ENCODE measurements at regions not wholly inside any gene's neighbourhood (a gene's known extent, or its start where the extent isn't known, plus 50 kb on each side); places are given as distances from the start of the nearest gene placed in this dataset.
A peak's percentile ranks its signal among the peaks of the same experiment; 100 is the strongest.

GRCh38 chrX:104310657-104311254 is 56.0 kb upstream of the ESX1 start:
- DNase-seq (ENCODE audit: extremely low spot score) = no peak
- Histone ChIP-seq H3K4me1 (ENCODE audit: insufficient read depth) (no peaks in the 10 kb centered on the region), H3K27ac (ENCODE audit: low read depth) (no peak overlapping the region), H3K4me3 (ENCODE audit: low read depth, low read length) (no peak overlapping the region), H3K36me3 (ENCODE audit: insufficient read depth) (no peaks in the 10 kb centered on the region)
- 70% methylated on average over 2 of the region's 2 CpGs for WGBS

- no peak overlapping the region for H3K27ac ChIP-seq (ENCODE audit: low read depth)
These were observed 55.4 kb upstream of the ESX1 start for GRCh38 chrX:104310090-104310489.

GRCh38 chrX:104309169-104309568 is 54.4 kb upstream of the ESX1 start:
- Histone ChIP-seq H3K4me1 (ENCODE audit: insufficient read depth) (no peaks in the 10 kb centered on the region), H3K4me3 (ENCODE audit: low read depth, low read length) (no peak overlapping the region), H3K36me3 (ENCODE audit: insufficient read depth) (no peaks in the 10 kb centered on the region), H3K27ac (ENCODE audit: low read depth) (no peak overlapping the region)
- DNase-seq (ENCODE audit: extremely low spot score) = no peak
- WGBS = 92% methylated on average over 5 of the region's 5 CpGs

More at GRCh38 chrX:104310090-104310489, 55.4 kb upstream of the ESX1 start:
- DNase-seq (ENCODE audit: extremely low spot score) = peak; percentile 1
- no peaks in the 10 kb centered on the region for H3K4me1 ChIP-seq (ENCODE audit: insufficient read depth)
- WGBS = 15% methylated on average over 12 of the region's 12 CpGs
- H3K36me3 ChIP-seq (ENCODE audit: insufficient read depth) = no peaks in the 10 kb centered on the region
- no peak overlapping the region for H3K4me3 ChIP-seq (ENCODE audit: low read depth, low read length)

GRCh38 chrX:104307341-104307740 is 52.6 kb upstream of the ESX1 start:
- no peak overlapping the region for H3K27ac ChIP-seq (ENCODE audit: low read depth)
- 59% methylated on average over 5 of the region's 5 CpGs for WGBS
- no peak for DNase-seq (ENCODE audit: extremely low spot score)
- no peaks in the 10 kb centered on the region for H3K36me3 ChIP-seq (ENCODE audit: insufficient read depth)
- H3K4me3 ChIP-seq (ENCODE audit: low read depth, low read length) = no peak overlapping the region
- H3K4me1 ChIP-seq (ENCODE audit: insufficient read depth) = no peaks in the 10 kb centered on the region

- no peaks in the 10 kb centered on the region for H3K36me3 ChIP-seq (ENCODE audit: insufficient read depth)
- no peaks in the 10 kb centered on the region for H3K4me1 ChIP-seq (ENCODE audit: insufficient read depth)
- no peak overlapping the region for H3K4me3 ChIP-seq (ENCODE audit: low read depth, low read length)
- DNase-seq (ENCODE audit: extremely low spot score) = no peak
- WGBS = 86% methylated on average over 9 of the region's 9 CpGs
- H3K27ac ChIP-seq (ENCODE audit: low read depth) = no peak overlapping the region
These were observed 51.4 kb upstream of the ESX1 start for GRCh38 chrX:104306180-104306579.
